DND-41 (cell line): ENCODE measurements at regions not wholly inside any gene's neighbourhood (a gene's known extent, or its start where the extent isn't known, plus 50 kb on each side); places are given as distances from the start of the nearest gene placed in this dataset.

ENCODE experiments used
- EZH2 ChIP-seq: IDR thresholded peaks from 3 replicates; pipeline ENCODE4 v1.6.1; 2012; ENCODE audit warnings: borderline replicate concordance, low read depth, mild to moderate bottlenecking, moderate library complexity, low read length, inconsistent platforms; ENCODE audit not compliant: severe bottlenecking
- TF ChIP-seq, protein P1 (sequence below): IDR thresholded peaks from 2 replicates; pipeline ENCODE4 v1.5.1; 2012; ENCODE audit warnings: borderline replicate concordance, low read length, moderate library complexity, mild to moderate bottlenecking; ENCODE audit not compliant: poor library complexity, severe bottlenecking; ENCODE audit errors: extremely low read depth

DNA sequence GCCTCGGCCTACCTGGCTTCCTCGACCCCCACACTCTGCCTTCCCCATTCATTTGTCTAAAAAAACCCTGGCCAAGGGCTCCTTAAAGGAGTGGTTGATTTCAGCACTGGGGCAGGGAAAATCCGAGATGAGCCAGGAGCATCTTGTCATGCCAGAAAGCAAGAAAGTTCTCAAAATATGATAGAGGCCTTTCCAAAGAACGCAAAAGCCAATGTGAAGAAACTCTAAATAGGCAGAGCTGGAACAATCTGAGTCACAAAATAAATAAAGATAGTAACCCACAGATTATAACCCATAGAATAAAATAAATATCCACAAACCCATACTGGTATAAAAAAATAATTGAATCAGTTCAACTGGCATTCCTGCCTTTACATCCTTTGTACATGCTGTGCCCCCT, 192.3 kb upstream of the SALL1 start:
- TF ChIP-seq, protein P1, sequence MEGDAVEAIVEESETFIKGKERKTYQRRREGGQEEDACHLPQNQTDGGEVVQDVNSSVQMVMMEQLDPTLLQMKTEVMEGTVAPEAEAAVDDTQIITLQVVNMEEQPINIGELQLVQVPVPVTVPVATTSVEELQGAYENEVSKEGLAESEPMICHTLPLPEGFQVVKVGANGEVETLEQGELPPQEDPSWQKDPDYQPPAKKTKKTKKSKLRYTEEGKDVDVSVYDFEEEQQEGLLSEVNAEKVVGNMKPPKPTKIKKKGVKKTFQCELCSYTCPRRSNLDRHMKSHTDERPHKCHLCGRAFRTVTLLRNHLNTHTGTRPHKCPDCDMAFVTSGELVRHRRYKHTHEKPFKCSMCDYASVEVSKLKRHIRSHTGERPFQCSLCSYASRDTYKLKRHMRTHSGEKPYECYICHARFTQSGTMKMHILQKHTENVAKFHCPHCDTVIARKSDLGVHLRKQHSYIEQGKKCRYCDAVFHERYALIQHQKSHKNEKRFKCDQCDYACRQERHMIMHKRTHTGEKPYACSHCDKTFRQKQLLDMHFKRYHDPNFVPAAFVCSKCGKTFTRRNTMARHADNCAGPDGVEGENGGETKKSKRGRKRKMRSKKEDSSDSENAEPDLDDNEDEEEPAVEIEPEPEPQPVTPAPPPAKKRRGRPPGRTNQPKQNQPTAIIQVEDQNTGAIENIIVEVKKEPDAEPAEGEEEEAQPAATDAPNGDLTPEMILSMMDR: no peak
- no peak for TF ChIP-seq EZH2
